CD4-positive, alpha-beta T cell treated with Interleukin-4 for 1 hour (primary cell): ENCODE measurements at regions not wholly inside any gene's neighbourhood (a gene's known extent, or its start where the extent isn't known, plus 50 kb on each side); places are given as distances from the start of the nearest gene placed in this dataset.
"Not testable (repeated sequence)": the region's sequence is repeated elsewhere in the genome, so short reads cannot be mapped to it uniquely, and the experiment has no call there.

ENCODE experiments used
- DNase-seq, 2 donors: peaks; one replicate each; pipeline ENCODE4 v3.0.0-alpha.2; 2020 to 2022

- no peak for DNase-seq
Observed at GRCh38 chr20:53814060-53814459, 220.4 kb upstream of the ZNF217 start.

- no peak for DNase-seq
Observed at GRCh38 chr20:53813636-53814035, 220.0 kb upstream of the ZNF217 start.

- DNase-seq = no peak
Observed at GRCh38 chr20:53811577-53811976, 217.9 kb upstream of the ZNF217 start.

GRCh38 chr20:53810661-53811355, 217.2 kb upstream of the ZNF217 start:
- no peak for DNase-seq

GRCh38 chr20:53809728-53810365, 216.2 kb upstream of the ZNF217 start:
- DNase-seq = no peak

- DNase-seq = no peak
Observed at GRCh38 chr20:53809217-53809616, 215.6 kb upstream of the ZNF217 start.

GRCh38 chr20:53808733-53809132, 215.1 kb upstream of the ZNF217 start:
- DNase-seq = no peak

GRCh38 chr20:53808302-53808701, 214.7 kb upstream of the ZNF217 start:
- not testable (repeated sequence) for DNase-seq

GRCh38 chr20:53806683-53807401, 213.2 kb upstream of the ZNF217 start:
- no peak for DNase-seq

- DNase-seq = no peak
Observed at GRCh38 chr20:53805895-53806384, 212.3 kb upstream of the ZNF217 start.

GRCh38 chr20:53804920-53805894, 211.6 kb upstream of the ZNF217 start:
- no peak for DNase-seq

- DNase-seq = not testable (repeated sequence)
Observed at GRCh38 chr20:53804308-53804707, 210.7 kb upstream of the ZNF217 start.

- no peak for DNase-seq
Observed at GRCh38 chr20:53803492-53804155, 210.0 kb upstream of the ZNF217 start.

- no peak for DNase-seq
Observed at GRCh38 chr20:53801609-53802370, 208.2 kb upstream of the ZNF217 start.

GRCh38 chr20:53800883-53801604, 207.4 kb upstream of the ZNF217 start:
- DNase-seq = no peak

- no peak for DNase-seq
Observed at GRCh38 chr20:53800418-53800817, 206.8 kb upstream of the ZNF217 start.

- DNase-seq = no peak
Observed at GRCh38 chr20:53797085-53797484, 203.4 kb upstream of the ZNF217 start.

- DNase-seq = no peak
Observed at GRCh38 chr20:53795170-53795569, 201.5 kb upstream of the ZNF217 start.

GRCh38 chr20:53794529-53795115, 201.0 kb upstream of the ZNF217 start:
- DNase-seq = no peak

GRCh38 chr20:53793783-53794383, 200.2 kb upstream of the ZNF217 start:
- DNase-seq = no peak
